SK-N-SH (cell line): ENCODE measurements at regions not wholly inside any gene's neighbourhood (a gene's known extent, or its start where the extent isn't known, plus 50 kb on each side); places are given as distances from the start of the nearest gene placed in this dataset.

Source experiments
- CTCF ChIA-PET: fragments of 300-600, 350-600 bp; formaldehyde crosslinking; extraction: SDS; loops from one replicate; lab custom pipeline; 2021; lab: Yijun Ruan, JAX
- POLR2A ChIA-PET: fragments of 350-600 bp; sonication (Branson Sonifier 250); formaldehyde crosslinking; extraction: SDS; loops from one replicate; lab custom pipeline; 2020; ENCODE audit warnings: antibody characterized with exemption, inconsistent platforms; lab: Yijun Ruan, JAX
- DNase-seq: peaks from one replicate; pipeline ENCODE4 v3.0.0; 2012
- H2AFZ ChIP-seq: fragments of 200-600 bp; sonication (generic); 2 replicates; pipeline ENCODE4 v1.8.1; 2016; ENCODE audit warnings: antibody characterized with exemption, mild to moderate bottlenecking, low read depth
- H3F3A ChIP-seq: fragments of 200-600 bp; sonication (generic); replicated peaks from 2 replicates; pipeline ENCODE3; 2016; ENCODE audit warnings: antibody characterized with exemption, mild to moderate bottlenecking; ENCODE audit not compliant: insufficient read depth
- H3K27ac ChIP-seq, 2 experiments: fragments of 200-500 bp in 1 of 2; fragments of 200-600 bp in 1 of 2; sonication (Bioruptor generic) in 1 of 2; sonication (generic), shearing (Covaris generic) in 1 of 2; 2 replicates each; pipeline versions ENCODE4 v1.5.1 to v1.6.1; 2014 to 2016; ENCODE audit warnings: low read depth in 2 of 2, inconsistent platforms in 1 of 2, low read length in 1 of 2, mild to moderate bottlenecking in 1 of 2, mixed read lengths in 1 of 2
- H3K27me3 ChIP-seq: fragments of 200-600 bp; sonication (generic), shearing (Covaris generic); 2 replicates; pipeline ENCODE4 v1.6.1; 2016; ENCODE audit warnings: mixed run types; ENCODE audit not compliant: insufficient read depth
- H3K36me3 ChIP-seq, 2 experiments: fragments of 200-500 bp in 1 of 2; fragments of 200-600 bp in 1 of 2; sonication (Bioruptor generic) in 1 of 2; sonication (generic) in 1 of 2; replicated peaks in 1 of 2; 2 replicates each; pipeline versions ENCODE3 to v1.5.1; 2014 to 2016; ENCODE audit warnings: low read length in 1 of 2, mild to moderate bottlenecking in 1 of 2; ENCODE audit not compliant: insufficient read depth in 2 of 2, control insufficient read depth in 1 of 2
- H3K4me1 ChIP-seq, 2 experiments: fragments of 200-500 bp in 1 of 2; fragments of 200-600 bp in 1 of 2; sonication (Bioruptor generic) in 1 of 2; sonication (generic), shearing (Covaris generic) in 1 of 2; 2 replicates each; pipeline versions ENCODE4 v1.5.1 to v1.6.1; 2014 to 2016; ENCODE audit warnings: low read depth in 1 of 2, low read length in 1 of 2, mixed run types in 1 of 2; ENCODE audit not compliant: insufficient read depth in 2 of 2, control insufficient read depth in 1 of 2
- H3K4me2 ChIP-seq: fragments of 200-600 bp; sonication (generic), shearing (Covaris generic); 2 replicates; pipeline ENCODE4 v1.6.1; 2017; ENCODE audit warnings: mixed run types
- H3K4me3 ChIP-seq, 2 experiments: fragments of 200-500 bp in 1 of 2; fragments of 200-600 bp in 1 of 2; sonication (Bioruptor generic) in 1 of 2; sonication (generic), shearing (Covaris generic) in 1 of 2; 2 replicates each; pipeline versions ENCODE4 v1.5.1 to v1.8.1; 2014 to 2016; ENCODE audit warnings: low read depth in 2 of 2, inconsistent platforms in 1 of 2, low read length in 1 of 2, mild to moderate bottlenecking in 1 of 2, mixed read lengths in 1 of 2, moderate library complexity in 1 of 2
- H3K79me2 ChIP-seq: fragments of 200-600 bp; sonication (generic); 2 replicates; pipeline ENCODE4 v1.8.1; 2017; ENCODE audit warnings: mild to moderate bottlenecking; ENCODE audit not compliant: insufficient read depth
- H3K9ac ChIP-seq: fragments of 200-600 bp; sonication (generic); 2 replicates; pipeline ENCODE4 v1.6.1; 2017; ENCODE audit warnings: mixed run types
- H3K9me2 ChIP-seq: fragments of 200-600 bp; sonication (generic); 2 replicates; pipeline ENCODE4 v1.6.1; 2017; ENCODE audit warnings: mixed run types
- H3K9me3 ChIP-seq: fragments of 200-600 bp; sonication (generic); 2 replicates; pipeline ENCODE4 v1.6.1; 2017; ENCODE audit warnings: mixed run types, mild to moderate bottlenecking, moderate library complexity
- H4K20me1 ChIP-seq: fragments of 200-600 bp; sonication (generic); 2 replicates; pipeline ENCODE4 v1.6.1; 2017; ENCODE audit warnings: mild to moderate bottlenecking, mixed run types; ENCODE audit not compliant: insufficient read depth
- CHD2 ChIP-seq: fragments of 150-350 bp; IDR thresholded peaks from 2 replicates; pipeline ENCODE4 v1.6.1; 2018; ENCODE audit warnings: low read length; ENCODE audit not compliant: partially characterized antibody
- EP300 ChIP-seq, 2 experiments: IDR thresholded peaks; 2 replicates each; pipeline versions ENCODE4 v1.4.0 to v1.6.1; 2012; ENCODE audit warnings: borderline replicate concordance in 1 of 2, low read depth in 1 of 2, low read length in 1 of 2
- FOSL2 ChIP-seq: IDR thresholded peaks from 2 replicates; pipeline ENCODE4 v1.4.0; 2012; ENCODE audit warnings: low read depth, mild to moderate bottlenecking, moderate library complexity, borderline replicate concordance
- FOXJ3 ChIP-seq: sonication (generic); formaldehyde crosslinking; IDR thresholded peaks from 2 replicates; pipeline ENCODE4 v1.5.1; 2020; ENCODE audit warnings: mild to moderate bottlenecking, missing genetic modification reagents
- FOXM1 ChIP-seq: IDR thresholded peaks from 2 replicates; pipeline ENCODE4 v1.4.0; 2012; ENCODE audit warnings: low read depth, mild to moderate bottlenecking
- JUND ChIP-seq: IDR thresholded peaks from 2 replicates; pipeline ENCODE4 v1.4.0; 2012
- MEF2A ChIP-seq: IDR thresholded peaks from 2 replicates; pipeline ENCODE4 v1.4.0; 2012; ENCODE audit warnings: low read depth, borderline replicate concordance
- MXI1 ChIP-seq: IDR thresholded peaks from 2 replicates; pipeline ENCODE4 v1.6.1; 2012; ENCODE audit warnings: mild to moderate bottlenecking, low read depth, low read length, improper control_type of control experiment
- NFIC ChIP-seq: IDR thresholded peaks from 2 replicates; pipeline ENCODE4 v1.4.0; 2012; ENCODE audit warnings: borderline replicate concordance
- NRF1 ChIP-seq: IDR thresholded peaks from 2 replicates; pipeline ENCODE4 v1.6.1; 2012; ENCODE audit warnings: low read depth, mild to moderate bottlenecking, low read length
- RAD21 ChIP-seq: IDR thresholded peaks from 2 replicates; pipeline ENCODE4 v1.6.1; 2012; ENCODE audit warnings: mild to moderate bottlenecking, low read length
- RXRA ChIP-seq: IDR thresholded peaks from 2 replicates; pipeline ENCODE4 v1.4.0; 2012; ENCODE audit warnings: low read depth, mild to moderate bottlenecking, borderline replicate concordance
- TAF1 ChIP-seq: IDR thresholded peaks from 2 replicates; pipeline ENCODE4 v1.6.1; 2012; ENCODE audit warnings: low read depth, mild to moderate bottlenecking, low read length, moderate library complexity, borderline replicate concordance
- TCF12 ChIP-seq: IDR thresholded peaks from 2 replicates; pipeline ENCODE4 v1.4.0; 2012
- TEAD4 ChIP-seq: IDR thresholded peaks from 2 replicates; pipeline ENCODE4 v1.4.0; 2012; ENCODE audit warnings: mild to moderate bottlenecking, borderline replicate concordance; ENCODE audit not compliant: insufficient read depth
- YY1 ChIP-seq: IDR thresholded peaks from 2 replicates; pipeline ENCODE4 v1.4.0; 2012; ENCODE audit warnings: low read depth, mild to moderate bottlenecking
- WGBS: methylation state at CpG from one replicate; pipeline ENCODE4 v1.1.6; 2017; ENCODE audit warnings: low lambda C conversion rate; 5-methylcytosine and 5-hydroxymethylcytosine counted together
- TF ChIP-seq, protein P1 (sequence below): IDR thresholded peaks from 2 replicates; pipeline ENCODE4 v1.4.0; 2012; ENCODE audit warnings: low read depth
- TF ChIP-seq, protein P2 (sequence below): IDR thresholded peaks from 2 replicates; pipeline ENCODE4 v1.6.1; 2012; ENCODE audit warnings: mild to moderate bottlenecking, low read depth, low read length, moderate library complexity
- TF ChIP-seq, protein P3 (sequence below): fragments of 200-600 bp; sonication (generic); IDR thresholded peaks from 2 replicates; pipeline ENCODE4 v1.6.1; 2017; ENCODE audit warnings: antibody characterized with exemption, mild to moderate bottlenecking, moderate library complexity
- TF ChIP-seq, protein P4 (sequence below): IDR thresholded peaks from 2 replicates; pipeline ENCODE4; 2012

DNA sequence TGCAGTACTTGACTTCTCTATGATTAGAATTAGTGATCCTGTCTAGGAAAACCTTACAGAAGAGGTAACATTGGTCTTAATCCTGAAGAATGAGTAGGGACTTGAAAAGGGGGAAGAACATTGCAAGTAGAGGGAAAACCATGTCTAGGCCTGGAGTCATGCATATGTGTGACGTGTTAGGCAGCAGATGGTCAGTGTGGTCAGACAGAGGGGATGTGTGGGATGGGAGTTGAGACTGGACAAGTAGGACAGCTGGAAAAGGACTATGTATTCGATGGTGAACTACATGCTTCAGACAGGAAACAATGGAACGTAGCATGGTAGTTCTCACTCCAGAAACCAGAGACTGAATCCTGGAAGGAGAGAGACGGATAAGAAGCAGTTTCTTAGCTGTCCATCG lies 235.6 kb upstream of the LRTM1 start:
- Histone ChIP-seq H3K79me2 (no peaks in the 10 kb centered on the region), H3K9me3 (no peaks in the 10 kb centered on the region), H2AFZ (no peak overlapping the region), H3K36me3 (no peaks in the 10 kb centered on the region), H3F3A (peaks cover 34% of the 10 kb centered on the region), H4K20me1 (no peaks in the 10 kb centered on the region), H3K27me3 (no peaks in the 10 kb centered on the region), H3K9me2 (no peaks in the 10 kb centered on the region), H3K4me1 (peaks cover 8 to 22% of the 10 kb centered on the region in 2 experiments), H3K9ac (no peak overlapping the region), H3K27ac (peak overlapping the region in 1 of 2 experiments; percentile 100; a peak in 2 of 4 replicates), H3K4me3 (no peak overlapping the region), H3K4me2 (no peak overlapping the region)
- TF ChIP-seq TAF1 (no peak), RXRA (no peak), CHD2 (no peak), TEAD4 (no peak), YY1 (no peak), FOXM1 (no peak), FOXJ3 (CRISPR knock-in tag) (no peak), TCF12 (no peak)
- TF ChIP-seq, protein P1, sequence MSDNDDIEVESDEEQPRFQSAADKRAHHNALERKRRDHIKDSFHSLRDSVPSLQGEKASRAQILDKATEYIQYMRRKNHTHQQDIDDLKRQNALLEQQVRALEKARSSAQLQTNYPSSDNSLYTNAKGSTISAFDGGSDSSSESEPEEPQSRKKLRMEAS: no peak
- TF ChIP-seq, protein P2, sequence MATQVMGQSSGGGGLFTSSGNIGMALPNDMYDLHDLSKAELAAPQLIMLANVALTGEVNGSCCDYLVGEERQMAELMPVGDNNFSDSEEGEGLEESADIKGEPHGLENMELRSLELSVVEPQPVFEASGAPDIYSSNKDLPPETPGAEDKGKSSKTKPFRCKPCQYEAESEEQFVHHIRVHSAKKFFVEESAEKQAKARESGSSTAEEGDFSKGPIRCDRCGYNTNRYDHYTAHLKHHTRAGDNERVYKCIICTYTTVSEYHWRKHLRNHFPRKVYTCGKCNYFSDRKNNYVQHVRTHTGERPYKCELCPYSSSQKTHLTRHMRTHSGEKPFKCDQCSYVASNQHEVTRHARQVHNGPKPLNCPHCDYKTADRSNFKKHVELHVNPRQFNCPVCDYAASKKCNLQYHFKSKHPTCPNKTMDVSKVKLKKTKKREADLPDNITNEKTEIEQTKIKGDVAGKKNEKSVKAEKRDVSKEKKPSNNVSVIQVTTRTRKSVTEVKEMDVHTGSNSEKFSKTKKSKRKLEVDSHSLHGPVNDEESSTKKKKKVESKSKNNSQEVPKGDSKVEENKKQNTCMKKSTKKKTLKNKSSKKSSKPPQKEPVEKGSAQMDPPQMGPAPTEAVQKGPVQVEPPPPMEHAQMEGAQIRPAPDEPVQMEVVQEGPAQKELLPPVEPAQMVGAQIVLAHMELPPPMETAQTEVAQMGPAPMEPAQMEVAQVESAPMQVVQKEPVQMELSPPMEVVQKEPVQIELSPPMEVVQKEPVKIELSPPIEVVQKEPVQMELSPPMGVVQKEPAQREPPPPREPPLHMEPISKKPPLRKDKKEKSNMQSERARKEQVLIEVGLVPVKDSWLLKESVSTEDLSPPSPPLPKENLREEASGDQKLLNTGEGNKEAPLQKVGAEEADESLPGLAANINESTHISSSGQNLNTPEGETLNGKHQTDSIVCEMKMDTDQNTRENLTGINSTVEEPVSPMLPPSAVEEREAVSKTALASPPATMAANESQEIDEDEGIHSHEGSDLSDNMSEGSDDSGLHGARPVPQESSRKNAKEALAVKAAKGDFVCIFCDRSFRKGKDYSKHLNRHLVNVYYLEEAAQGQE: no peak
- DNase-seq: no peak
- 82% methylated on average over 5 of the region's 5 CpGs for WGBS
- ChIA-PET CTCF (interaction anchor here (1.2 kb wide), 1 partner anchor 18 kb away, joined by 4 read pairs; no protein-coding TSS in a partner anchor), POLR2A (no interaction called here)

DNA sequence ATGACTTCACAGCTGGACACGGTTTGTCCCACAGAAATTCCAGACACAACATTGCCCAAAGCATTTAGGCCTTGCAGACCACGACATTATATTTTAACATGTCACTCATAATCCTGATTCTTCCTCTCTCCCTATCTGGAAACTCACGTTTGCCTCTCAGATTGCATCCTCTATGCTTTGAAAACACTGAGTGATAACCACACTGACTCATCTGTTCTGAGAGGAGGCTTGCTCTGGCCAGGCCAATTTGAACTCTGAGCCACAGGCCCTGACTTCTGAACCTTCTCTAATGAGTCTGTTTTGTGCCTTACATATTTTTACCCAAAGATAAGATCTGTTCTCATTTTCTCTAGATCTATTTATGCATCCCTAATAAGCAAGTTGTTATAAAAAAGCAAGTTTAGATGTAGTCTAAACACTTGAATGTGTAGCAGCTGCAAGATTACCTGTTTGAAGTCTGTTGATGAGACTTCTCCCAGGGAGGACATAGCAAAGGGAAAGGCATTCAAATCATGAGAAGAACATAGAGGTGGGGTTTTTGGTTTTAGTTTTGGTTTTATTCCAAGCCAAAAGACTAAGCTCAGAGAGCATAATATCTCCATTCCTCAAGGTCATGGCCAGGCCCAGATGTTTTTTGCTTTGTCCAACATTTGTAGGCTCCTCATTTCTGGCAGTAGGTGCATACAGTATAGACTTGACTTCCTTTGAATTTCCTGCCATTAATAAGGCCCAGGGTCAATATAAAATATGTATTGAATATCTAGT lies 234.4 kb upstream of the LRTM1 start:
- H3K9me3 ChIP-seq: no peaks in the 10 kb centered on the region
- CTCF ChIA-PET: interaction anchor here (1.2 kb wide), 1 partner anchor 19 kb away, joined by 4 read pairs; no protein-coding TSS in a partner anchor
- H3K9ac ChIP-seq: peak overlapping the region; percentile 72
- H4K20me1 ChIP-seq: no peaks in the 10 kb centered on the region
- H3K79me2 ChIP-seq: no peaks in the 10 kb centered on the region
- H3K9me2 ChIP-seq: no peaks in the 10 kb centered on the region
- peak overlapping the region; percentile 95 to 100 for H3K27ac ChIP-seq
- 19% methylated on average over 3 of the region's 3 CpGs for WGBS
- H3K4me3 ChIP-seq: no peak overlapping the region
- no peaks in the 10 kb centered on the region for H3K27me3 ChIP-seq
- H3K36me3 ChIP-seq: no peaks in the 10 kb centered on the region
- POLR2A ChIA-PET: no interaction called here
- peaks cover 33% of the 10 kb centered on the region for H3F3A ChIP-seq
- TF ChIP-seq, protein P3, sequence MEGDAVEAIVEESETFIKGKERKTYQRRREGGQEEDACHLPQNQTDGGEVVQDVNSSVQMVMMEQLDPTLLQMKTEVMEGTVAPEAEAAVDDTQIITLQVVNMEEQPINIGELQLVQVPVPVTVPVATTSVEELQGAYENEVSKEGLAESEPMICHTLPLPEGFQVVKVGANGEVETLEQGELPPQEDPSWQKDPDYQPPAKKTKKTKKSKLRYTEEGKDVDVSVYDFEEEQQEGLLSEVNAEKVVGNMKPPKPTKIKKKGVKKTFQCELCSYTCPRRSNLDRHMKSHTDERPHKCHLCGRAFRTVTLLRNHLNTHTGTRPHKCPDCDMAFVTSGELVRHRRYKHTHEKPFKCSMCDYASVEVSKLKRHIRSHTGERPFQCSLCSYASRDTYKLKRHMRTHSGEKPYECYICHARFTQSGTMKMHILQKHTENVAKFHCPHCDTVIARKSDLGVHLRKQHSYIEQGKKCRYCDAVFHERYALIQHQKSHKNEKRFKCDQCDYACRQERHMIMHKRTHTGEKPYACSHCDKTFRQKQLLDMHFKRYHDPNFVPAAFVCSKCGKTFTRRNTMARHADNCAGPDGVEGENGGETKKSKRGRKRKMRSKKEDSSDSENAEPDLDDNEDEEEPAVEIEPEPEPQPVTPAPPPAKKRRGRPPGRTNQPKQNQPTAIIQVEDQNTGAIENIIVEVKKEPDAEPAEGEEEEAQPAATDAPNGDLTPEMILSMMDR: no peak
- TF ChIP-seq TCF12: peak; percentile 84
- TF ChIP-seq EP300 (IDR thresholded peaks at IDR 0.05; ENCODE audit: borderline replicate concordance in 1 of 2, low read depth in 1 of 2, low read length in 1 of 2): peak in 1 of 2 experiments; percentile 68; a peak in 1 of 4 replicates
- peak; percentile 64 for TF ChIP-seq JUND
- TF ChIP-seq FOSL2: peak; percentile 79; the same call in 1 of the 2 replicates
- TF ChIP-seq MXI1: no peak
- TF ChIP-seq, protein P1: 0 out of 2 replicates have a peak, but pooled peaks have one; percentile 23
- peak; percentile 57; the same call in 1 of the 2 replicates for TF ChIP-seq TEAD4
- TF ChIP-seq NRF1: no peak
- TF ChIP-seq NFIC: 0 out of 2 replicates have a peak, but pooled peaks have one; percentile 34
- TF ChIP-seq RXRA: peak; percentile 64; the same call in 1 of the 2 replicates
- peak; percentile 45; the same call in 1 of the 2 replicates for TF ChIP-seq MEF2A
- no peak for TF ChIP-seq RAD21
- TF ChIP-seq, protein P4, sequence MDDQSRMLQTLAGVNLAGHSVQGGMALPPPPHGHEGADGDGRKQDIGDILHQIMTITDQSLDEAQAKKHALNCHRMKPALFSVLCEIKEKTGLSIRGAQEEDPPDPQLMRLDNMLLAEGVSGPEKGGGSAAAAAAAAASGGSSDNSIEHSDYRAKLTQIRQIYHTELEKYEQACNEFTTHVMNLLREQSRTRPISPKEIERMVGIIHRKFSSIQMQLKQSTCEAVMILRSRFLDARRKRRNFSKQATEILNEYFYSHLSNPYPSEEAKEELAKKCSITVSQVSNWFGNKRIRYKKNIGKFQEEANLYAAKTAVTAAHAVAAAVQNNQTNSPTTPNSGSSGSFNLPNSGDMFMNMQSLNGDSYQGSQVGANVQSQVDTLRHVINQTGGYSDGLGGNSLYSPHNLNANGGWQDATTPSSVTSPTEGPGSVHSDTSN: peak; percentile 73
- H3K4me2 ChIP-seq: peak overlapping the region; percentile 80
- peaks cover 8 to 22% of the 10 kb centered on the region in 2 experiments for H3K4me1 ChIP-seq
- no peak for DNase-seq
- H2AFZ ChIP-seq: no peak overlapping the region
